ENCODE measurements at regions not wholly inside any gene's neighbourhood (a gene's known extent, or its start where the extent isn't known, plus 50 kb on each side); places are given as distances from the start of the nearest gene placed in this dataset.

- TF ChIP-seq CTCF (IDR thresholded peaks at IDR 0.05) (peak; percentile 50), TAF1 (IDR thresholded peaks at IDR 0.05; ENCODE audit: borderline replicate concordance, low read depth, low read length) (no peak), FOXM1 (IDR thresholded peaks at IDR 0.05; ENCODE audit: low read depth) (no peak), EZH2phosphoT487 (IDR thresholded peaks at IDR 0.05; ENCODE audit: borderline replicate concordance, low read depth) (no peak), POLR2AphosphoS5 (IDR thresholded peaks at IDR 0.05; ENCODE audit: low read depth, low read length) (no peak), RFX5 (IDR thresholded peaks at IDR 0.05; ENCODE audit: low read length) (no peak), MEF2A (IDR thresholded peaks at IDR 0.05; ENCODE audit: borderline replicate concordance, low read depth) (no peak), SMC3 (IDR thresholded peaks at IDR 0.05; ENCODE audit: low read depth, low read length) (peak; percentile 56), IRF3 (IDR thresholded peaks at IDR 0.05; ENCODE audit: low read depth, low read length) (no peak), TCF12 (IDR thresholded peaks at IDR 0.05) (no peak), USF2 (IDR thresholded peaks at IDR 0.05; ENCODE audit: borderline replicate concordance, low read depth, low read length) (no peak), MXI1 (IDR thresholded peaks at IDR 0.05; ENCODE audit: low read depth, low read length) (no peak), NFIC (IDR thresholded peaks at IDR 0.05; ENCODE audit: borderline replicate concordance) (no peak), EP300 (IDR thresholded peaks at IDR 0.05; ENCODE audit: borderline replicate concordance in 1 of 2, low read depth in 1 of 2, low read length in 1 of 2) (no peak)
These were observed 128.6 kb upstream of the PLEKHG7 start for GRCh38 chr12:92574051-92574783.
